GM12878 (cell line): ENCODE measurements at regions not wholly inside any gene's neighbourhood (a gene's known extent, or its start where the extent isn't known, plus 50 kb on each side); places are given as distances from the start of the nearest gene placed in this dataset.
A peak's percentile ranks its signal among the peaks of the same experiment; 100 is the strongest.

Source experiments
- ATAC-seq: fragments of 200-7000 bp; cut with Tn5 transposase; 3 replicates; pipeline ENCODE4 v1.9.1; 2020; ENCODE audit warnings: mild to moderate bottlenecking, moderate library complexity
- BruUV-seq: library from RNA; stranded (reverse); fragments of 400-500 nt; replicated peaks from 2 replicates; lab custom pipeline; 2021; lab: Mats Ljungman, UMichigan
- CTCF ChIA-PET: fragments of 300-600 bp; sonication (Branson Sonifier 250); formaldehyde crosslinking; extraction: SDS; loops from one replicate; lab custom pipeline; 2021; ENCODE audit warnings: inconsistent platforms; lab: Yijun Ruan, JAX
- POLR2A ChIA-PET: fragments of 350-600 bp; formaldehyde crosslinking; extraction: SDS; loops from one replicate; lab custom pipeline; 2021; ENCODE audit warnings: inconsistent platforms; lab: Charles Lee
- RAD21 ChIA-PET: fragments of 300-600 bp; sonication (Branson Sonifier 250); formaldehyde crosslinking; loops from one replicate; lab custom pipeline; 2023; ENCODE audit warnings: antibody characterized with exemption; ENCODE audit not compliant: unreplicated experiment; lab: Charles Lee
- SMC1A ChIA-PET: fragments of 300-600 bp; sonication (Branson Sonifier 250); formaldehyde crosslinking; loops from one replicate; lab custom pipeline; 2023; ENCODE audit not compliant: unreplicated experiment, uncharacterized antibody; lab: Charles Lee
- DNase-seq: peaks from one replicate; pipeline ENCODE4 v3.0.0-alpha.2; 2011; ENCODE audit warnings: low read depth, low spot score
- FAIRE-seq: peaks from 3 replicates; lab custom pipeline; 2011; peaks lifted over from hg19 to GRCh38; lab: Jason Lieb, UNC
- H2AFZ ChIP-seq: 2 replicates; pipeline ENCODE4 v1.6.0; 2011; ENCODE audit warnings: low read depth, low read length, control low read depth; ENCODE audit not compliant: control insufficient read depth
- H3K27ac ChIP-seq: 2 replicates; pipeline ENCODE4 v1.5.1; 2011; ENCODE audit warnings: control low read depth; ENCODE audit not compliant: control insufficient read depth, insufficient read depth
- H3K27me3 ChIP-seq, 2 experiments: replicated peaks in 1 of 2; 2 replicates each; pipeline versions ENCODE4 v1.6.0 to v1.6.1; 2011; ENCODE audit warnings: low read length in 1 of 2; ENCODE audit not compliant: control insufficient read depth in 2 of 2, insufficient read depth in 2 of 2
- H3K36me3 ChIP-seq, 2 experiments: 2 replicates each; pipeline ENCODE4 v1.5.1; 2011; ENCODE audit warnings: low read length in 1 of 2; ENCODE audit not compliant: control insufficient read depth in 2 of 2, insufficient read depth in 2 of 2
- H3K4me1 ChIP-seq: 2 replicates; pipeline ENCODE4 v1.6.1; 2011; ENCODE audit warnings: mild to moderate bottlenecking, low read length, moderate library complexity, mixed read lengths; ENCODE audit not compliant: control insufficient read depth, insufficient read depth
- H3K4me2 ChIP-seq: 2 replicates; pipeline ENCODE4 v1.6.0; 2011; ENCODE audit warnings: control low read depth; ENCODE audit not compliant: control insufficient read depth, insufficient read depth
- H3K4me3 ChIP-seq: fragments of 200-600 bp; sonication (generic); 2 replicates; pipeline ENCODE4 v1.5.1; 2016
- H3K79me2 ChIP-seq: 2 replicates; pipeline ENCODE4 v1.6.0; 2011; ENCODE audit warnings: low read length; ENCODE audit not compliant: control insufficient read depth, insufficient read depth
- H3K9ac ChIP-seq: 2 replicates; pipeline ENCODE4 v1.8.0; 2011; ENCODE audit warnings: low read length, control low read depth, mixed read lengths; ENCODE audit not compliant: control insufficient read depth, insufficient read depth
- H3K9me3 ChIP-seq: replicated peaks from 3 replicates; pipeline ENCODE4 v1.5.1; 2011; ENCODE audit warnings: mild to moderate bottlenecking, low read length; ENCODE audit not compliant: control insufficient read depth, insufficient read depth
- H4K20me1 ChIP-seq: 2 replicates; pipeline ENCODE4 v1.6.0; 2011; ENCODE audit not compliant: control insufficient read depth, insufficient read depth
- BCL11A ChIP-seq: IDR thresholded peaks from 2 replicates; pipeline ENCODE4 v1.6.1; 2011; ENCODE audit warnings: low read depth, low read length
- CEBPB ChIP-seq, 2 experiments: fragments of 150-350 bp in 1 of 2; IDR thresholded peaks; 2 replicates each; pipeline ENCODE4 v1.6.1; 2012 to 2014; ENCODE audit warnings: low read depth in 2 of 2, low read length in 2 of 2, borderline replicate concordance in 1 of 2, inconsistent platforms in 1 of 2
- HDGF ChIP-seq: fragments of 450-650 bp; IDR thresholded peaks from 2 replicates; pipeline ENCODE4 v1.6.1; 2016; ENCODE audit warnings: antibody characterized with exemption
- IRF5 ChIP-seq: fragments of 450-650 bp; IDR thresholded peaks from 2 replicates; pipeline ENCODE4 v1.6.1; 2017; ENCODE audit warnings: borderline replicate concordance
- LARP7 ChIP-seq: fragments of 450-650 bp; IDR thresholded peaks from 2 replicates; pipeline ENCODE4 v1.6.1; 2017; ENCODE audit warnings: mild to moderate bottlenecking
- NFIC ChIP-seq: IDR thresholded peaks from 2 replicates; pipeline ENCODE4 v1.6.1; 2012; ENCODE audit warnings: low read depth, mild to moderate bottlenecking, inconsistent platforms, low read length, moderate library complexity
- NRF1 ChIP-seq: conservative IDR thresholded peaks from 2 replicates; pipeline ENCODE4 v1.6.1; 2011; ENCODE audit warnings: mild to moderate bottlenecking, low read depth, low read length, improper control_type of control experiment
- REST ChIP-seq: IDR thresholded peaks from 2 replicates; pipeline ENCODE4 v1.6.1; 2012; ENCODE audit warnings: mild to moderate bottlenecking, low read depth, low read length
- RFX5 ChIP-seq: IDR thresholded peaks from 2 replicates; pipeline ENCODE4 v1.6.1; 2011; ENCODE audit warnings: low read depth, low read length, improper control_type of control experiment
- STAT3 ChIP-seq: IDR thresholded peaks from 2 replicates; pipeline ENCODE4 v1.6.1; 2011; ENCODE audit warnings: low read depth, low read length, improper control_type of control experiment
- ZSCAN29 ChIP-seq: fragments of 450-650 bp; IDR thresholded peaks from 2 replicates; pipeline ENCODE4 v1.6.1; 2017; ENCODE audit warnings: mild to moderate bottlenecking, moderate library complexity
- WGBS: methylation state at CpG from one replicate; pipeline ENCODE4 v1.1.6; 2016; ENCODE audit warnings: low lambda C conversion rate; ENCODE audit not compliant: insufficient replicate concordance, insufficient coverage; ENCODE audit errors: missing lambda C conversion rate; 5-methylcytosine and 5-hydroxymethylcytosine counted together
- in situ Hi-C: fragments of 300-500 bp; cut with MboI; formaldehyde crosslinking; loops from 9 replicates; pipeline ENCODE4 v1.14.3; 2018; ENCODE audit warnings: mixed read lengths
- intact Hi-C: fragments of 100-400 bp; cut with micrococcal nuclease; formaldehyde crosslinking; loops from one replicate; pipeline ENCODE4 v1.14.2; 2022; ENCODE audit not compliant: unreplicated experiment

- no peak overlapping the region for H3K4me3 ChIP-seq
- CTCF ChIA-PET = no interaction called here
- in situ Hi-C loops = no loop called here
- H3K36me3 ChIP-seq = no peaks in the 10 kb centered on the region
- POLR2A ChIA-PET = no interaction called here
- H3K27me3 ChIP-seq = no peaks in the 10 kb centered on the region
- no peaks in the 10 kb centered on the region for H3K4me1 ChIP-seq
- TF ChIP-seq LARP7 (no peak), REST (peak; percentile 56; the same call in 1 of the 2 replicates)
- SMC1A ChIA-PET = interaction anchor here (1.1 kb wide), 1 partner anchor 9 kb away, joined by 3 read pairs; no protein-coding TSS in a partner anchor
- no peak overlapping the region for H3K4me2 ChIP-seq
- ATAC-seq = no peak
- no peak for DNase-seq
- H3K79me2 ChIP-seq = no peaks in the 10 kb centered on the region
- RAD21 ChIA-PET = no interaction called here
- WGBS = 0% methylated on average over 1 of the region's 1 CpG
- H3K9me3 ChIP-seq = no peaks in the 10 kb centered on the region
- intact Hi-C loops = no loop called here
- no TSS peak for BruUV-seq
- H3K9ac ChIP-seq = no peak overlapping the region
- no peaks in the 10 kb centered on the region for H4K20me1 ChIP-seq
- H3K27ac ChIP-seq = no peak overlapping the region
- no peak overlapping the region for H2AFZ ChIP-seq
- no peak for FAIRE-seq
Measured at GRCh38 chr13:78830508-78830907, 171.6 kb upstream of the OBI1 start.

GRCh38 chr13:78829821-78830220 is 170.9 kb upstream of the OBI1 start:
- no peak for FAIRE-seq
- H4K20me1 ChIP-seq = no peaks in the 10 kb centered on the region
- no peak for DNase-seq
- no peaks in the 10 kb centered on the region for H3K27me3 ChIP-seq
- SMC1A ChIA-PET = no interaction called here
- in situ Hi-C loops (no loop called here), intact Hi-C loops (no loop called here)
- CTCF ChIA-PET = no interaction called here
- TF ChIP-seq RFX5 = no peak
- no peak for TF ChIP-seq BCL11A
- no peak for TF ChIP-seq HDGF
- TF ChIP-seq IRF5 = no peak
- no peak for TF ChIP-seq STAT3
- no peak for TF ChIP-seq ZSCAN29
- no peak for TF ChIP-seq NFIC
- TF ChIP-seq NRF1 = no peak
- no peak for TF ChIP-seq CEBPB (IDR thresholded peaks at IDR 0.05; ENCODE audit: borderline replicate concordance in 1 of 2, low read depth in 2 of 2, low read length in 2 of 2)
- no peak overlapping the region for H2AFZ ChIP-seq
- no peaks in the 10 kb centered on the region for H3K9me3 ChIP-seq
- no peak overlapping the region for H3K9ac ChIP-seq
- no peaks in the 10 kb centered on the region for H3K4me1 ChIP-seq
- RAD21 ChIA-PET = no interaction called here
- no TSS peak for BruUV-seq
- H3K4me3 ChIP-seq = no peak overlapping the region
- ATAC-seq = no peak
- H3K4me2 ChIP-seq = no peak overlapping the region
- H3K27ac ChIP-seq = no peak overlapping the region
- POLR2A ChIA-PET = no interaction called here
- no peaks in the 10 kb centered on the region for H3K79me2 ChIP-seq
- no peaks in the 10 kb centered on the region for H3K36me3 ChIP-seq
